Left forelimb (tissue), 1 donor: ENCODE measurements at regions not wholly inside any gene's neighbourhood (a gene's known extent, or its start where the extent isn't known, plus 50 kb on each side); places are given as distances from the start of the nearest gene placed in this dataset.

ENCODE experiments used
- DNase-seq: peaks from one replicate; pipeline ENCODE4 v3.0.0-alpha.2; 2018; ENCODE audit warnings: low spot score

DNA sequence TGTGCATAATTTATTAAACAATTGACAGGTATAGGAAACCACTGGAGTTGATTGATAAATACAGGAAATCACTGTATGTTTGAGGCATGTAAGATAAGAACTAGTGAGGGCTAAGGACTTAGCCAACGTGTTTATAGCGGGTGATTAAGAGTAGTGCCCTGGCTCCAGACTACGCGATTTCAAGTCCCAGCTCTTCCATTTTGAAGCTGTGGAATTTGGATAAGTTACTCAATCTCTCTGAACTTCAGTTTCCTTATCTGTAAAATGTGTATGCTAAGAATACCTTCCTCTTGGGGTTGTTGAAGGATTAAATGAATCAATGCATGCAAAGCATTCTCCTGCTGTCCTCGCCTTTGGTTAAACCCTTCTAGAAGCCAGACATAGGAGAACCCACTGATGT is 143.3 kb upstream of the GJB5 start:
- DNase-seq = no peak

DNA sequence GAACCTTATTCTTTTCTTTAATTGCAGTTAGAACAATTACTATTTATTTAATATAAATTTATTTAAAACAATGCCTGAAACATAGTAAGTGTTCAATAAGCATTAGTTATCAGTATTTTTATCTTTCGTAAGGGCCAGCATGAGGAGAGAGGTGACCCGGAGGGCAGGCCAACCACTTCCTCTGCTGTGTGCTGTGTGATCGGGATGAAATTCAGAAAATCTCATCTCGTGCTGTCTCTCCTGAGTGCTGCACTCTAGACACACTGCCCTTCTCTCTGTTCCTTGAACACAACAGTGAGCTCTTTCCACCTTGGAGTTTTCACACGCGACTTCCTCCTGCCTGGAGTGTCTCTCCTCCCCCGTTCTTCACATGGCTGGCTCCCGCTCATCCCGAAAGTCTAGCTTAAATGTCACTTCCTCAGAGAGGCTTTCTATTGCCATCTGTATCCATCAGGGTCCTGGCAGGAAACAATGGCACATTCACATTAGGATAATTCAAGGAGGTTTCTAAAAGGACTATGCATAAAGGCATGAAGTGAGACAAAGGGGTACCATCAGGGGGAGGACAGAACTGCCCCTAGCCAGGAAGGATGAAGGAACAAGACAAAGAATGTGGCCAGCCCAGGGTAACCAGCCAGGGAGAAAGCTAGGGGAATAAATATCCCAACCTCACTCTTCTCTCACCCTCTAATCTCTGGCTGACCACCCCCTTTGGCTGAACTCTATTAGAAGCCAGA is 142.6 kb upstream of the GJB5 start:
- DNase-seq = no peak

DNA sequence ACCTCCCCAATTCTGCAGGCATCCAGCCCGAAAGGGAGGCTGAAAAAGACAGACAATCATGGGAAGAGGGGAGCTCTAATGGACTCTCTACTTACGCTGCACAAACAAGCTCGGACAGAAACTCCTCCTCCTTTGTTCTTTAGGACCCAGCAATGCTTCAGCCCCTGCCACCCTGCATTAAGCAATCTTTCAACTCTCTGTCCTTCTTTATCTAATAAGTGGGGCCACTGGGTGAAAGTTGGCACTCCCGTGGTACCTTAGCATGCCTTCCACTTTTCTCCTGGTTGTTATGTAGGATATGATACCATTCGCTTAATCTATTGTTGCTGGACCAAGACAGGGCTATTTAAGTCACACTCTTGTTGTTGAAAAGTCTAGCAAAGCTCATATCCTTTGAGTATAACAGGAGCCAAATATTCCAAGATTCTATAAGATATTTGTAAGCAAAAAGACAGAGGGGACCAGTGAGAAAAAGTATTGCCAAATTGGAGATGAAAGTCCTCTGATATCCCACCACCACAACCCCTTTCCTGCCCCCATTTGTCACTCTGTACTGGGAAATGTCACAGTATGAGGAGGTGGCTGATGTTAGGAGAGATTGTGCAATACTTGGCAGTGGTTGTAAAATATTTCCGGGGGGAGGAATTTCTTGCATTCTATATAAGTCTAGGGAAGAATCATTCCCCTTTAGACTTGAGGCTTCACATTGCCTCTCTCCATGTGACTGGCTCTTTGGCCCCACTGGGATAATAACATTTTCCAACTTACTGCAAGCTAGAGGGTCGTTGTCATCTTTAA is 137.3 kb upstream of the GJB5 start:
- DNase-seq = no peak

DNA sequence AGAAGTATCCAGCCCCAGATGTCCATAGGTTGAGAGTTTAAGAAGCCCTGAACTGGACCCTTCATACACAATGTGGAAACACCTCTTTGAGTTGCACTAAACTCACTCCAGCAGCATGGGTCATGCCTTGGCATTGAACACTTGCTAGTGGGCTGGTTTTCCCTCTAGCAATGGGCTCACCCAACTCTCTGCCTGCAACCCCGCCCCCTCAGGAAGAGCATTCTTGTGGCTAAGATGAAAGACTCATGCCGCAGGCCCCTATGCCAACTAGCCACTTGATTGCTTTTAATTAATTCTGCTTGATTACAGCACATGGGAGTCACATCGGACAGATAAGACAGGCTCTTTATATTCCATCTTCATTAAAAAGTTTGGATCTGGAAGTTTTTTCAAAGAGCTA is 136.5 kb upstream of the GJB5 start:
- no peak for DNase-seq

DNA sequence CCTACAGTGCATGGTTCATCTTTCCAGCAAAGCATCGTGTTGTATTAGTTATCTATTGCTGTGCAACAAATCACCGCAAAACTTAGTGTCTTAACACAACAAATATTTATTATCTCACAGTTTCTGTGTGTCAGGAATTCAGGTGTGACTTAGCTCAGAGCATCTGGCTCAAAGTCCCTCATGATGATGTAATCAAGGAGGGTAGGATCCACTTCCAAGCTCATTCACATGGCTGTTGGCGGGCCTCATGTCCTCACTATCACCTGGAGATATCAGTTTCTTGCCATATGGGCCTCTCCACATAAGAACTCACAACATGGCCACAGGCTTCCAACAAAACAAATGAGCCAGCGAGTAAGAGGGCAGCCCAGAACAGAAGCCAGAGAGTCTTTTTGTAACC is 135.6 kb upstream of the GJB5 start:
- no peak for DNase-seq

DNA sequence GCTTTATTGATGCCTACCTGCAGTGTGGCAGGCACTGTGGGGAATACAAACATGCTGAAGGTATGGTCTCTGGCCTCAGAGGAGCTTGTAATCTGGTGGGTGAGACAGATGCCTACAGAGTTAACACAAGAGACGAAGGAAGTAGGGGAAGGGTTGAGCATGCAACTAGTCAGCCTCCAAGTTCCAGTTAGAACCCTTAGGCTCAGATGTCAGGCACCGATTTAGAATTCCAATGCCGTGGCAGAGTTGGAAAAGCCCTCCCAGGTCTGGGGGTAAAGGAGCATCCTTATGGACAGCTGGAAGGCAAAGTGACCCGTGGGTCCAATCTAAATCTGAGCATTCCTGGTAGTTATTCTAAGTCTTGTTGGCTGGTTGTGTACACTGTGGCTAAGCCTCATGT is 132.9 kb upstream of the GJB5 start:
- no peak for DNase-seq

DNA sequence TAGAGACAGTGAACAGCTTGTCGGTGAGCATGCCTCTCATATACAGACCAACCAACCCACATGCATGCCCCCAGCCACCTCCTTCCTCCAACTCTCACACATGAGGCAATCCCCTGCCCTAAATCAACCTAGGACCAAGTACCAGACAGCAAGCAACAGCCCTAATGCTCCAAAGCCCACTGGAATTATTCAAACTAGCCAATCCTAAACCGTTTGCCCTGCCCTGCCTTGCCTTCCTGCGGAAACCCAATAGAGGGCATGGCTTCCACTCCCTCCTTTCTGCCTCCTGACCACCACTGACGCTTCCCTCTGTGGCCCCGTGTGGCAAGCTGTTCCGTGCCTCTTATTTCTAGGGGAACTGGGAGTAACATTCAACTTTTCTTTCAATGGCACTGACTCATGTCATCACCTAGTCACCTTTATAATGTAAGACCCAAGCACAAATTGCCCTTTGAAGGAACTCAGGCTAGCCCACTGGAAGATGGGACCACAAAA is 129.3 kb upstream of the GJB5 start:
- no peak for DNase-seq

DNA sequence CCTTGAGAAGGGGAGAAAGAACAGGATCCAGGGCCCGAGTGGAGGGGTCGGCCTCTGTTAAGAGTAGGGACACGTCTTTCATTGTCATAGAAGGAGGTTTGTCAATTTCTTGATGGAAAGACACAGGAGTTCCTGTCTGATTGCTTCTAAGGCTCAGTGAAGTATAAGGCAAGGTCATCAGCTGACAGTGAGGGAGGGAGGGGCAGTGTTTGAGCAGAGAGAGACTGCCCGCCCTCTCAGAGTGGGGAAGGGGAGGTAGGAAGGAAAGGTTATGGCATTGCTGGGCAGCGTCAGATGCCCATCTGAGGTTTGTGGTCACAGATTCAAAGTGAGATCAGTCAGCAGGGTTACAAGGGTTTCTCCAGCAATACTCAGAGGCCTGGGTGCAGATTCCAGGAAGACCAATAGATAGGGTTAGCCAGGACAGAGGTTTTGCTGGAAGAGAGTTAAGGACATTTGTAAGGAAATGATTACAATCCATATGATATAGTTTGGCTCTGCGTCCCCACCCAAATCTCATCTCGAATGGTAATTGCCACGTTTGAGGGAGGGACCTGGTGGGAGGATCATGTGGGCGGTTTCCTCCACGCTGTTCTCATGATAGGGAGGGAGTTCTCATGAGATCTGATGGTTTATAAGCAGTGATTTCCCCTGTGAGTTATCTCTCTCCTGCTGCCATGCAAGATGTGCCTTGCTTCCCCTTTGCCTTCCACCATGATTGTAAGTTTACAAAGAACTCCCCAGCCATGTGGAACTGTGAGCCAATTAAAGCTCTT is 127.2 kb upstream of the GJB5 start:
- no peak for DNase-seq

DNA sequence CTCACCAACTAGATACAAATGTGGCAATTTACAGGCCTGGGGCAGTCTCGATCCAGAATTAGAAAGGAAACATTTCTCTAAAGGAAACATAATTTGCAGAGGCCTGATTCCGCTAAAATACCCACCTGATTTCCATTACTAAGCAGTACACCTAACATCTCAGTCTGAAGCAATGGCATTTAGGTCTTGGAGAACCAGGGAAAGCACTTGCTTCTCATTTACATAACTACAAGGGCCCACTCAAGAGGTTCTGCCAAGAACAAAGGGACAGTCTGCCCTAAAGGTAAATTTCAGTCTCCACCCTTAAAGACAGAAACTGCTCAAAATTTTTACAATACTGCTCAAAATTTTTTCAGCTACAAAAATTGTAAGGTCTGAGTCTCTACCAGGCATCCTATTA is 123.7 kb upstream of the GJB5 start:
- DNase-seq = no peak

DNA sequence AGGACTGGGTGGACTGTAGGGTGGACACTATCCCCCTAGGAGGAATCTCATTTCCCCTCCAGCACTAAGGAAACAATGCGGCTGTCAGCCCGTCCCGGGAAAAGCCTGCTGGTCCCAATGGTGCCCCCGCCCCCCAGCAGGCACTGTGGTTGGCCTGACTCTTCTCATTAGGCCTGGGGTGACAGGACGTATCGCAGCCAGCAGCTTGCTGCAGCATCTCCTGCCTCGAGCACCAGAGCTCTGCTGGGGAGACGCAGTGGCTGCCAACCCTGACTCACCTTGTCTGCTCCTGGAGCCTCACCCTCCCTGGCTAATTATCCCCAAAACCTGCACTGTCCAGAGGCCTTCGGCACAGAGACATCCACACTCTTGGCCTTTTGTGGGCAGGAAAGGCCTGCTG is 115.1 kb upstream of the GJB5 start:
- DNase-seq = no peak

DNA sequence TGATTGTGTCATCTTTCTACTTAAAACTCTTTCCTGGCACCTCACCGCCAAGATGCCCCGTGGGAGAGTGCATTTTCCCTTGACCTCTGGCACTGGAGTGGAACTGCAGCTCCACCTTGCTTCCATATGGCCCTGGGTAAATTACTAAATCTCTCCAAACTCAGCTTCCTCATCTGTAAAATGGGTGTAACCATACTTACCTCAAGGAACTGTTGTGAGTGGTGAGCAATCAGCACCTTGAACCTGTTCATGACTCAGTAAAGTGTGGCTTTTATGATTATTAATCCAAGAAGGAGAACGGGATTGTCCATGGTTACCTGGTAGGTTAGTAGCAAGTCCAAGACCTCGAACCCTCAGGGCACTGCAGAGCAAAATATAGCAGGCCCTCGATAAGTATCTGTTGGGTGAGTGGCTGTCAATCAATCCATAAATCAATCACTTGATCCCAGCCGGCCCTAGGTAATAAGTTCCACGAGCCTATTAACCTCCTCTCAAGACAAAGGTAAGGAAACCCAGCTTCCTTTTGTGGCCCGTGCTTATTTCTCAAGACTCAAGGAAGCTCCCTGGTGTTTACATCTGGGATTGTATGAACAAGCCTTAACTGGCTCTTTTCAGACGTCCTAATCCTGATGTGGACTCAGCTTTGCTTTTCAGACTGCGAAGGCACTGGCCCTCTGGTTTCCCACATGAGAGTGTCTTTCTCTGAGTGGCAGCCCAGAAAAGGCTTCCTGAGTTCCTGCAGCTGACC is 114.0 kb upstream of the GJB5 start:
- DNase-seq = no peak

DNA sequence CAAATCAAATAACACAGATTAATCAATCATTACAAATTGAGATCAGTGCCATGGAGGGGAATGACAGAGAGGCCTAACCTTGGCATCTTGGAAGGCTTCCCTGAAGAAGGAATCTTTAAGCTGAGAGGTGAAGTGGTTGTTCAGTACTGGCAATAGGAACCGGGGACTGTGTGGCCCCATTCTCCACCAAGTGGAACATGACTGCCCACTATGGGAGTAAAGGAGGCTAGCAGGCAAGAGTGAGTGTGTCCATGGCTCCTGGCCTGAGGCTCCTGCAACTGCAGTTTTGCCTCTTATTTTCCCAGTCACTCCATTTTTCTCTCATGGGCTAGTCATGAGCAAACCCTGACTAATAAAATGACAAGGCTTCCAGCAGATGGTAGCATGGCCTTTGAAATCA is 112.2 kb upstream of the GJB5 start:
- DNase-seq = no peak

DNA sequence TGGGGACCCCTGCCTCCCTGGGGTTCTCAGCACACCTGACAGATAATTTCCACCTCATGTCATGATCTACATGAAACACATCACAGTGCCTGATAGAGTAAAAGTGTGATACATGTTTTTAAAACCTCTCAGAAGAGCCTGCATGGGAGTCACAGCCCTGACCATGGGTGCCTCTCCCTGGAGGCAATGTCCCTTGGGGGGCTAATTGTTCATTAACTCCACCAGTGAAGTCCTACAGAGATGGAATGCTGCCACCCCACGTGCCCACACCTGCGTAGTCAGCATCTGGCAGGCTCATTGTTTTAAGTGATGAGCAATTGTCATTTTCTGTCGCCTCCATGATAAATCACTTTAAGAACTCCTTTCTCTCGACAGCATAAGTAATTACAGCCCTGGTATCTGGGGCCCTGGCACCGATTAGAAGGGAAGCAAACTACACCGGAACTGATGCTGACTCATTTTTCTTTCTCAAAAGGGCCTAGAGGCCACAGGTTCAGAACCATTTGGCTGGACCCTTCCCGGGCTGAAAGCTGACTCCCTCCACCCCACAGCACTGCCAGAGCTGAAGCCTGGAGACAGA is 109.6 kb upstream of the GJB5 start:
- DNase-seq = no peak

DNA sequence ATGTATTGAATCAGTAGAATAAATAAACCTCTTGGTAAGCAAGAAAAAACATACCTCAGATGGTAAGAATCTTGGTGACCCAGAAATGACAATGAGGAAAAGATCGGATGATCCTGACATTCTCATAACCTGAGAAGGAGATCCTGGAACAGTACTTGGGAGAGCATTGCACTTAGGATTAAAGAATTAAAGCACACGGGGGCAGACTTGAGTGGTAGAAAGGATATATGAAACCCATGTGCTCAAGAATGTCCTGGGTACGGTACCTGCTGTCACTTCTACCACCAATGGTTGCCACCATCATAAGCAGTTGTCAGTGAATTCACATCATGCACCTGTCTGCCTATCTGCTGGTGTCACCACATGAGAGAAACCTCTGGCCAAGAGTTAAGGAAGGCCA is 108.9 kb upstream of the GJB5 start:
- DNase-seq = no peak

DNA sequence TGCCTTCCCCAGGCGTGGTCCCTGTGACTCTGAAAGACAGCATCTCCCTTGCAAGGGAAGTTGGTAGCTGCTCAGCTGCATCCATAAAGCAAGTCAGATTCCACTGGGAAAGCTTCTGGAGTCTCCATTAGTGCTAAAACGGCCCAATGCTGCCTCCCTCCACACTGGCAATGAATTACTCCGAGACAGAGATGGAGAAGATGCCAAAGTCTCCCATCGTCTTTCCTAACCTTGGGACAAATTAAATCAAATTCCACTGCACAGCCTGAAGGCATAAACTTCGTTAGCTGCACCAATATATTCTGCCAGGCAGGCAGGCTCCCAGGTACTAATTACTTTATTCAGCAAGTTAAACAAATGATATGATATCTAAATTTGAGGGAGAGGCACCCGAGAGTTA is 106.3 kb upstream of the GJB5 start:
- DNase-seq = no peak

DNA sequence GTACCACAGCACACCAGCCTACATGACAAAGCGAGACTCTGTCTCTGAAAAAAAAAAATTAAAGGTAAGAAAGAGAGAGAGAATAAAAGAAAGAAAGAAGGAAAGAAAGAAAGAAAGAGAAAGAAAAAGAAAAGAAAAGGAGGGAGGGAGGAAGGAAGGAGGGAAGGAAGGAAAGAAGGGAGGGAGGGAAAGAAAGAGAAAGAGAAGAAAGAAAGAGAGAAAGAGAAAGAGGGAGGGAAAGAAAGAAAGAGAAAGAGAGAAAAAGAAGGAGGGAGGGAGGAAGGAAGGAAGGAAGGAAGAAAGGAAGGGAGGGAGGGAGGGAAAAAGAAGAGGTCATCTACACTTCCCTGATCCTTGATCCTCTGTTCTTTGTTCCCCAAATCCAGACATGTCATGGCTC is 104.8 kb upstream of the GJB5 start:
- DNase-seq = no peak

DNA sequence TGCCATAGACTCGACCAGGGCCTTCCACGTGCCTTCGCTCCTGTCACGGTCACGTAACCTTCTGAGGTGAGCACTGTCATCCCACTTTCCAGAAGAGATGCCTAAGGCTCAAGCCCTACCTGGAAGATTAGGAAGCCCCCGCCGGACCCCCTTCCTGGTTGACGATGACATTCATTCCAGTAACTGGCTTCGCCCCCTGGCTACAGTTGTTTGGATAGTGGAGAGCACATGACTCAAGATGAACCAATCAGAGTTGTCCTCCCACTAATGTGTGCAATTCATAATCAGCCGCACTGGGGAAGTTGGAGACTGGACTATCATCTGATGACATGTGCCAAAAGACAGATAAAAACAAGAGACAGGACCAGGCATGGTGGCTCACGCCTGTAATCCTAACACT is 104.0 kb upstream of the GJB5 start:
- no peak for DNase-seq

DNA sequence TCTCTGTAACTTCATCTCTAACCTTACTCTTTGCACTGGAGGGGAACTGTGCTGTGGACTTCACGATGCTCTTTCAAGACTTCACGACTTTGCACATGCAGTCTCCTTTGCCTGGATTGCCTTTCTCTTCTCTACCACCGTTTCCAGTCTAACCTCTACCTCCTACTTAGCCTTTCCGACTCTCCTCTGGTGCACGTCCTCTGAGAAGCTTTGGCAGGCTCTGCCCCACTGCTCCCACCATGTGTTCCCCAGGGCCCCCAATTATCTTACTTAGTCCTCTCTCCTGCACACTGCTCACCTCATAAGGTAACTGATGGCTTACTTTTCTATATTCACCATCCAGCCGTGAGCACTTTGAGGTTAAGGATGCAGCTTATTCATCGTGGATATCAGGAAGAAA is 101.7 kb upstream of the GJB5 start:
- no peak for DNase-seq

DNA sequence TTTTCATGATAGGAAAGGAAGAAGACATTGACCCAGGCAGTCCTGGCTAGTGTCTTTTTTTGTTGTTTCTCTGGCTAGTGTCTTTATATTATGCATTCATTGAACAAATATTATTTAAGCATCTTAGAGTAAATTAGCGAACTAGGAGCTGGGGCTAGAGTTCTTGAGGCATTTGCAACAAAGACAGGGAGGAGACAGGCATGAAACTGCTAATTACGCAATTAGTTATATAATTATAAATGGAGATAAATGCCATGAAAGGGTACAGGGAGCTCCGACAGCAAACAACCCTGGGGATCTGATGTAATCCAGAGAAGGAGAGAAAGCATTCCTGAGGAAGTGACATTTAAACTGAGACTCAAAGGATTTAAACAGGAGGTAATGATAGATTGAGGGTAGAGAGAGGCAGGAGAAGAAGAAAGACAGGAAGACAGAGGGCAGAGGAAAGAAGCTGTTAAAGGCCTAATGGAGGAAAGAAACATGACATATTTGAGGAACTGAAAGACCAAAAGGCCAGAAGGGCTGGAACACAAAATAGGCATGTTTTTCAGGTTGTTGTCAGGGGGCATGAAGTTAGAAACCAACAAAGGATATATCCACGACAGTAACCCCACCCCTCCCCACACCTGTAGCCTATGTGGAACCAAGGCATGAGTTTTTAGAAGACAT is 99.5 kb upstream of the GJB5 start:
- no peak for DNase-seq

DNA sequence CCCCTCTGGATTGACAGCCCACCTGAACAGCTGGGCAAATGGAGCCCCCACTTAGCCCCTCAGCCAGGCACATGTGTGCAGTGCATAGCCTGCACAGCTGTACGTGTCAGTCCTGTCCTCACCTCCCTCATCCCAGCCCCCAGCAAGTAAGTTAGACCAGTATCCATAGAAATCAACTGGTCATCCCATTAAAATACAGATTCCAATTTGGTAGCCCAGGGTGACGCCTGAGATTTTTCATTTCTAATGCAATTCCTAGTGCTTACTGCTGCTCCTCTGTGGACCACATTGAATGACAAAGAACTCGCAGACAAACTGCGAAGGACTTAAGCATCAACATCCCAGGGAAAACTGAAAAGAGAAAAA is 99.0 kb upstream of the GJB5 start:
- no peak for DNase-seq

DNA sequence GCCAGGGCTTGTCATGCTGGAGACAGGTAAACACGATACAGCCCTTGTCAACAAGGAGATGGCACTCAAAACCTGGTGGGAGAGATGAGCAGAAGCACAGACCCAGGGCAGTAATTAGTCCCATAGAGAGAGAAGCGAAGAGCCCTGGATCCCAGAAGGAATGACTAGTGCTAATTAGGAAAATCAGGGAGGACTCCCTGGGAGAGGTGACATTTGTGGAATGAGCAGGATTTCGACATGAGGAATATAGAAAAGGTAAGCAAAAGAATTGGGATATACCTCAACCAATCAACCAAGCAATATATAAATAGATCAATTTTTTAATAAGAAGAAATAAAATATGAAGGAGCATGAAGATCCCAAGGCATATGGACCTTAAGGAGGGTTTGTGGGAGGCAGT is 98.5 kb upstream of the GJB5 start:
- DNase-seq = no peak
